ENCODE measurements at regions not wholly inside any gene's neighbourhood (a gene's known extent, or its start where the extent isn't known, plus 50 kb on each side); places are given as distances from the start of the nearest gene placed in this dataset.

GRCh38 chr14:75226755-75227544, 50.5 kb upstream of the TMED10 start:
- Histone ChIP-seq H3K27ac (no peak overlapping the region), H3K9me3 (no peaks in the 10 kb centered on the region), H3K27me3 (no peaks in the 10 kb centered on the region), H3K36me3 (no peaks in the 10 kb centered on the region), H3K4me3 (ENCODE audit: low read depth in 1 of 2, low read length in 1 of 2) (no peak overlapping the region), H3K4me1 (ENCODE audit: control insufficient read depth in 1 of 2, insufficient read depth in 1 of 2, low read depth in 1 of 2, low read length in 1 of 2) (peaks cover 52 to 53% of the 10 kb centered on the region in 2 experiments)
- no peak for TF ChIP-seq CTCF (IDR thresholded peaks at IDR 0.05)
